ENCODE measurements at regions not wholly inside any gene's neighbourhood (a gene's known extent, or its start where the extent isn't known, plus 50 kb on each side); places are given as distances from the start of the nearest gene placed in this dataset.

DNA sequence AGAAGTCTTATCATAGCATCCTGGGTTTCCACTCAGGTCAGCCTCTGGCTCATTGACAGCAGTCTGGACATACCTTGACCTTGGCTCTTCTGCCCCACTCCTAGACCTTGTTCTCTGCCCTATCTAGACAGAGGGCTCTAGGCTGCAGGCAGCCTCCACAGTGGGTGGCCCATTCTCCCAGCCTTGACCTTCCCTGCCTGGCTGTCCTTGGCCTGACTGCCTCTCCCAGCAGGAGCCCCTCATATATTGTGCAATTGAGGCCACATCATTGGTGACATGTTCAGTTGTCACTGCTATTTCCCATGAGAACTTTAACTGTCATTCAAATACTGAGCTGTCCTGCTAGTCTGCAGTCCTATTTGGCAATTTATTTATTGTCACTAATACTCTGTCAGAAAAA is 503.4 kb downstream of the PLXNA4 start:
- Histone ChIP-seq H3K27ac (ENCODE audit: low read depth, low read length) (no peak overlapping the region), H3K36me3 (ENCODE audit: control insufficient read depth, low read length) (no peaks in the 10 kb centered on the region), H3K9me2 (replicated peaks; ENCODE audit: control insufficient read depth, low read length) (no peaks in the 10 kb centered on the region), H3K79me2 (ENCODE audit: control insufficient read depth, low read length) (no peaks in the 10 kb centered on the region), H3K4me2 (ENCODE audit: low read length) (no peak overlapping the region), H3F3A (ENCODE audit: control insufficient read depth, insufficient read depth) (no peaks in the 10 kb centered on the region), H4K20me1 (ENCODE audit: control insufficient read depth, insufficient read depth, low read depth, low read length) (no peaks in the 10 kb centered on the region), H3K4me1 (ENCODE audit: control insufficient read depth, low read length) (no peaks in the 10 kb centered on the region), H3K27me3 (ENCODE audit: control insufficient read depth, low read length) (no peaks in the 10 kb centered on the region), H3K9me3 (ENCODE audit: control insufficient read depth, insufficient read depth, low read length) (peaks cover 10% of the 10 kb centered on the region; the same call in 1 of the 2 replicates), H3K4me3 (ENCODE audit: low read length) (no peak overlapping the region)
- TF ChIP-seq, protein P1, sequence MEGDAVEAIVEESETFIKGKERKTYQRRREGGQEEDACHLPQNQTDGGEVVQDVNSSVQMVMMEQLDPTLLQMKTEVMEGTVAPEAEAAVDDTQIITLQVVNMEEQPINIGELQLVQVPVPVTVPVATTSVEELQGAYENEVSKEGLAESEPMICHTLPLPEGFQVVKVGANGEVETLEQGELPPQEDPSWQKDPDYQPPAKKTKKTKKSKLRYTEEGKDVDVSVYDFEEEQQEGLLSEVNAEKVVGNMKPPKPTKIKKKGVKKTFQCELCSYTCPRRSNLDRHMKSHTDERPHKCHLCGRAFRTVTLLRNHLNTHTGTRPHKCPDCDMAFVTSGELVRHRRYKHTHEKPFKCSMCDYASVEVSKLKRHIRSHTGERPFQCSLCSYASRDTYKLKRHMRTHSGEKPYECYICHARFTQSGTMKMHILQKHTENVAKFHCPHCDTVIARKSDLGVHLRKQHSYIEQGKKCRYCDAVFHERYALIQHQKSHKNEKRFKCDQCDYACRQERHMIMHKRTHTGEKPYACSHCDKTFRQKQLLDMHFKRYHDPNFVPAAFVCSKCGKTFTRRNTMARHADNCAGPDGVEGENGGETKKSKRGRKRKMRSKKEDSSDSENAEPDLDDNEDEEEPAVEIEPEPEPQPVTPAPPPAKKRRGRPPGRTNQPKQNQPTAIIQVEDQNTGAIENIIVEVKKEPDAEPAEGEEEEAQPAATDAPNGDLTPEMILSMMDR (IDR thresholded peaks at IDR 0.05; ENCODE audit: low read depth, low read length, poor library complexity, severe bottlenecking) = no peak
- TF ChIP-seq EZH2phosphoT487 (IDR thresholded peaks at IDR 0.05; ENCODE audit: borderline replicate concordance, low read length) = no peak

DNA sequence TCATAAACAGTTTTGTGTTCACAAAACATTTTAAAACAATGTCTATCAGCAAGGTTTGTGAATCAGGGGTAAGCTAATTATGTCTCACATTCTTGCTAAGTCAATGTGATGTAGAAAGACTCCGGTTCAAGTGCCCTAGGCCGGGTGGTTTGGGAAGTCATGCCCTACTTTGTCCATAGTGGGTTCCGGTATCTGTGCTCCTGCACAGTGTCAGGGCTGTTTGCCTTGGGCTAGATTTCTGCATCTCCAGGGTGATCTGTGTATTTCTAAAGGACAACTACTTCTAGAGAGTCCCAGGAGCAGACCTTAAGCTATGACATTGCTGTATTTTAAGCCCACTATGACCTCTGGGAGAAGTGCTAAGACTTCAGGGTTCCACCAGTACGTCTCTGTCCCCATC is 504.1 kb downstream of the PLXNA4 start:
- Histone ChIP-seq H4K20me1 (ENCODE audit: control insufficient read depth, insufficient read depth, low read depth, low read length) (no peaks in the 10 kb centered on the region), H3K27me3 (ENCODE audit: control insufficient read depth, low read length) (no peaks in the 10 kb centered on the region), H3K36me3 (ENCODE audit: control insufficient read depth, low read length) (no peaks in the 10 kb centered on the region), H3K4me1 (ENCODE audit: control insufficient read depth, low read length) (no peaks in the 10 kb centered on the region), H3K9me2 (replicated peaks; ENCODE audit: control insufficient read depth, low read length) (no peaks in the 10 kb centered on the region), H3F3A (ENCODE audit: control insufficient read depth, insufficient read depth) (no peaks in the 10 kb centered on the region), H3K9me3 (ENCODE audit: control insufficient read depth, insufficient read depth, low read length) (peaks cover 10% of the 10 kb centered on the region; the same call in 1 of the 2 replicates), H3K4me2 (ENCODE audit: low read length) (no peak overlapping the region), H3K4me3 (ENCODE audit: low read length) (no peak overlapping the region), H3K79me2 (ENCODE audit: control insufficient read depth, low read length) (no peaks in the 10 kb centered on the region), H3K27ac (ENCODE audit: low read depth, low read length) (no peak overlapping the region)
- TF ChIP-seq EZH2phosphoT487 (IDR thresholded peaks at IDR 0.05; ENCODE audit: borderline replicate concordance, low read length) = no peak
- TF ChIP-seq, protein P1 (IDR thresholded peaks at IDR 0.05; ENCODE audit: low read depth, low read length, poor library complexity, severe bottlenecking) = no peak

DNA sequence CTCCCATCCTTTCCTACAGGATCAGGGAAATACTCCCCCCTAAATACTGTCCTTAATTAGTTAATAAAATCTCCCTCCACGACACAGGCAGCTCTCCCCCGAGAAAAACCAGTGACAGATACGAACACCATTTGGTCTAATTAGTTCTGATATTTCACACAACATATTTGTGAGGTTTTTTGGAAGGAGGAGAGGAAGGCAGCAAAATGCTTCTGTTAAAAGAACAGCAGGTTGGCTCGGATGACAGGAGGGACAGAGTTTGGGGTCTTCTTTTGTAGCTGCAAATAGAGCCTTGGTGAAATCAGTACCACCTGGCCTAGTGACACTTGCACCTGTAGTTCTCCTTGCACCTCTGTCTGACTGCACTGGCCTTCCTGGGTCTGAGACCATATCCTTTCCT is 507.0 kb downstream of the PLXNA4 start:
- TF ChIP-seq EZH2phosphoT487 (IDR thresholded peaks at IDR 0.05; ENCODE audit: borderline replicate concordance, low read length) = no peak
- TF ChIP-seq, protein P1 (IDR thresholded peaks at IDR 0.05; ENCODE audit: low read depth, low read length, poor library complexity, severe bottlenecking) = no peak
- H3K27me3 ChIP-seq (ENCODE audit: control insufficient read depth, low read length) = no peaks in the 10 kb centered on the region
- no peaks in the 10 kb centered on the region for H3K9me2 ChIP-seq (replicated peaks; ENCODE audit: control insufficient read depth, low read length)
- H3K27ac ChIP-seq (ENCODE audit: low read depth, low read length) = no peak overlapping the region
- no peak overlapping the region for H3K4me2 ChIP-seq (ENCODE audit: low read length)
- H3F3A ChIP-seq (ENCODE audit: control insufficient read depth, insufficient read depth) = no peaks in the 10 kb centered on the region
- H3K36me3 ChIP-seq (ENCODE audit: control insufficient read depth, low read length) = no peaks in the 10 kb centered on the region
- H3K9me3 ChIP-seq (ENCODE audit: control insufficient read depth, insufficient read depth, low read length) = peaks cover 8% of the 10 kb centered on the region; the same call in 1 of the 2 replicates
- H3K4me3 ChIP-seq (ENCODE audit: low read length) = no peak overlapping the region
- no peaks in the 10 kb centered on the region for H3K79me2 ChIP-seq (ENCODE audit: control insufficient read depth, low read length)
- no peaks in the 10 kb centered on the region for H3K4me1 ChIP-seq (ENCODE audit: control insufficient read depth, low read length)
- no peaks in the 10 kb centered on the region for H4K20me1 ChIP-seq (ENCODE audit: control insufficient read depth, insufficient read depth, low read depth, low read length)
